Pancreas (tissue), 10 donors: ENCODE measurements at regions not wholly inside any gene's neighbourhood (a gene's known extent, or its start where the extent isn't known, plus 50 kb on each side); places are given as distances from the start of the nearest gene placed in this dataset.
A peak's percentile ranks its signal among the peaks of the same experiment; 100 is the strongest.

Experiments used
- ATAC-seq, 4 donors: fragments of 200-7000 bp; cut with Tn5 transposase; one replicate each; pipeline versions ENCODE4 v1.8.0 to v1.9.1; 2020; ENCODE audit warnings: mild to moderate bottlenecking in 4 of 4, moderate library complexity in 4 of 4
- DNase-seq, 6 donors: peaks; one replicate each; pipeline ENCODE4 v3.0.0-alpha.2; 2020
- FAIRE-seq: peaks from 2 replicates; lab custom pipeline; 2012; peaks lifted over from hg19 to GRCh38; lab: Jason Lieb, UNC
- H3K27ac ChIP-seq, 4 donors: fragments of 200-600 bp; sonication (generic); 1 replicate in 3 of 4; 2 replicates in 1 of 4; pipeline versions ENCODE4 v1.5.0 to v1.8.0; 2020
- H3K27me3 ChIP-seq, 4 donors: fragments of 200-600 bp; one replicate each; pipeline ENCODE4 v1.8.0; 2021
- H3K36me3 ChIP-seq, 3 donors: fragments of 200-600 bp; sonication (generic) in 1 of 3; one replicate each; pipeline versions ENCODE4 v1.5.0 to v1.8.0; 2020 to 2021
- H3K4me1 ChIP-seq, 3 donors: fragments of 200-600 bp; one replicate each; pipeline ENCODE4 v1.8.0; 2021
- H3K4me3 ChIP-seq, 4 donors: fragments of 200-600 bp; sonication (generic) in 2 of 4; one replicate each; pipeline versions ENCODE4 v1.5.0 to v1.8.0; 2020 to 2021
- H3K9me3 ChIP-seq, 4 donors: fragments of 200-600 bp; one replicate each; pipeline ENCODE4 v1.8.0; 2021
- CTCF ChIP-seq, 4 donors: fragments of 200-600 bp; sonication (generic) in 3 of 4; IDR thresholded peaks; one replicate each; pipeline versions ENCODE4 v1.5.0 to v1.8.0; 2021; ENCODE audit warnings: antibody characterized with exemption in 4 of 4
- WGBS, 2 donors: extraction: QIAGEN DNeasy Blood & Tissue Kit; methylation state at CpG; one replicate each; pipeline ENCODE4 v1.1.7; 2013; 5-methylcytosine and 5-hydroxymethylcytosine counted together
- intact Hi-C, 3 donors: fragments of 100-400 bp; cut with DNase I; formaldehyde crosslinking; loops; one replicate each; pipeline versions ENCODE4 v1.11.1 to v1.14.2; 2022
- donor health status: healthy with polysubstance abuse.
- donor health status: DM: no; HTN: no; CAD: no; lungs with moderate emphysema.
- donor health status: DM: no; HTN: no; CAD: no.
- donor health status: control.
- donor health status: control.
- donor health status: Bipolar disorder and iron deficiency.
- donor health status: DM: yes; HTN: yes; CAD: no.
- donor health status: DM: no; HTN: no; CAD: no.
- donor health status: DM: no; HTN: no; CAD: no.
- donor health status: DM: yes; HTN: yes; CAD: no.

GRCh38 chr3:22671848-22672247 lies 531.3 kb upstream of the UBE2E2 start:
- Histone ChIP-seq H3K4me3 (no peak overlapping the region), H3K27me3 (no peaks in the 10 kb centered on the region), H3K27ac (no peak overlapping the region), H3K4me1 (no peaks in the 10 kb centered on the region), H3K9me3 (no peaks in the 10 kb centered on the region), H3K36me3 (no peaks in the 10 kb centered on the region)
- no peak for TF ChIP-seq CTCF (IDR thresholded peaks at IDR 0.05)
- no peak for DNase-seq
- ATAC-seq, result no peak
- WGBS, 2 donors, result 72 to 89% methylated on average over 1 of the region's 1 CpG
- intact Hi-C loops, result no loop called here
- no peak for FAIRE-seq

GRCh38 chr3:22684739-22685138 lies 518.4 kb upstream of the UBE2E2 start:
- Histone ChIP-seq H3K27ac (no peak overlapping the region), H3K4me3 (no peak overlapping the region), H3K9me3 (no peaks in the 10 kb centered on the region), H3K36me3 (no peaks in the 10 kb centered on the region), H3K27me3 (no peaks in the 10 kb centered on the region), H3K4me1 (no peaks in the 10 kb centered on the region)
- 55 to 72% methylated on average over 3 of the region's 3 CpGs for WGBS, 2 donors
- TF ChIP-seq CTCF (IDR thresholded peaks at IDR 0.05), result no peak
- intact Hi-C loops, result no loop called here
- ATAC-seq (no peak), DNase-seq (no peak), FAIRE-seq (no peak)

GRCh38 chr3:22685597-22685996 lies 517.5 kb upstream of the UBE2E2 start:
- H3K4me3 ChIP-seq, result no peak overlapping the region
- TF ChIP-seq CTCF (IDR thresholded peaks at IDR 0.05), result no peak
- H3K36me3 ChIP-seq, result no peaks in the 10 kb centered on the region
- H3K27ac ChIP-seq, result no peak overlapping the region
- no peak for FAIRE-seq
- DNase-seq, result no peak
- intact Hi-C loops, result no loop called here
- H3K9me3 ChIP-seq, result no peaks in the 10 kb centered on the region
- 43 to 68% methylated on average over 2 of the region's 2 CpGs for WGBS, 2 donors
- H3K4me1 ChIP-seq, result no peaks in the 10 kb centered on the region
- ATAC-seq, result no peak
- H3K27me3 ChIP-seq, result no peaks in the 10 kb centered on the region

- H3K36me3 ChIP-seq, result no peaks in the 10 kb centered on the region
- H3K4me3 ChIP-seq, result no peak overlapping the region
- DNase-seq (no peak), ATAC-seq (no peak), FAIRE-seq (no peak)
- H3K27me3 ChIP-seq, result no peaks in the 10 kb centered on the region
- intact Hi-C loops, result no loop called here
- no peak overlapping the region for H3K27ac ChIP-seq
- WGBS, 2 donors, result 59 to 60% methylated on average over 2 of the region's 2 CpGs
- no peaks in the 10 kb centered on the region for H3K9me3 ChIP-seq
- no peaks in the 10 kb centered on the region for H3K4me1 ChIP-seq
- no peak for TF ChIP-seq CTCF (IDR thresholded peaks at IDR 0.05)
Measured at GRCh38 chr3:22691407-22691806, 511.7 kb upstream of the UBE2E2 start.

- no peaks in the 10 kb centered on the region for H3K9me3 ChIP-seq
- TF ChIP-seq CTCF (IDR thresholded peaks at IDR 0.05), result no peak
- DNase-seq, result no peak
- intact Hi-C loops, result no loop called here
- 83 to 93% methylated on average over 5 of the region's 5 CpGs for WGBS, 2 donors
- ATAC-seq, result no peak
- H3K4me1 ChIP-seq, result no peaks in the 10 kb centered on the region
- H3K4me3 ChIP-seq, result no peak overlapping the region
- H3K27me3 ChIP-seq, result no peaks in the 10 kb centered on the region
- H3K36me3 ChIP-seq, result no peaks in the 10 kb centered on the region
- no peak overlapping the region for H3K27ac ChIP-seq
- peak; percentile 37 for FAIRE-seq
Measured at GRCh38 chr3:22691856-22692628, 511.1 kb upstream of the UBE2E2 start.
